ENCODE measurements at regions not wholly inside any gene's neighbourhood (a gene's known extent, or its start where the extent isn't known, plus 50 kb on each side); places are given as distances from the start of the nearest gene placed in this dataset.

DNA sequence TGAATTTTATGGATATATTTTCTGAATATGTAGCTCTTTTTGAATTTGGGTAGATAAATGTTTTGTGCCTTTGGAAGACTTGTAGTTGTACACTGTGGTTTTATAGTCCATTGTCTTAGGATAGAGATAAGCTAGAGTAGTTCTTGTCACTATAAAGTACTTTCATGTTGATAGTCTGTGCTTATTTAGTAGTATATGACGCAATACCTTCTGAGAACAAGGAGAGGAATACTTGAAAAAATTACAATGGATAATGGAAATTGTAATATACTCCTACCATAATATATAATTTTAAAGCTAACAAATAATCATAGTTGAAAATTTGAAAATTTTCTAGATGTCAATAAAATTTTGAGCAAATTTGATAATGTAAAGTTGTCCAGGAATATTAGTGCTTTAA, 664.0 kb downstream of the TLE4 start:
- H3K4me1 ChIP-seq, result no peaks in the 10 kb centered on the region
- no peak for TF ChIP-seq POLR2A (IDR thresholded peaks at IDR 0.05)
- TF ChIP-seq, protein P1, sequence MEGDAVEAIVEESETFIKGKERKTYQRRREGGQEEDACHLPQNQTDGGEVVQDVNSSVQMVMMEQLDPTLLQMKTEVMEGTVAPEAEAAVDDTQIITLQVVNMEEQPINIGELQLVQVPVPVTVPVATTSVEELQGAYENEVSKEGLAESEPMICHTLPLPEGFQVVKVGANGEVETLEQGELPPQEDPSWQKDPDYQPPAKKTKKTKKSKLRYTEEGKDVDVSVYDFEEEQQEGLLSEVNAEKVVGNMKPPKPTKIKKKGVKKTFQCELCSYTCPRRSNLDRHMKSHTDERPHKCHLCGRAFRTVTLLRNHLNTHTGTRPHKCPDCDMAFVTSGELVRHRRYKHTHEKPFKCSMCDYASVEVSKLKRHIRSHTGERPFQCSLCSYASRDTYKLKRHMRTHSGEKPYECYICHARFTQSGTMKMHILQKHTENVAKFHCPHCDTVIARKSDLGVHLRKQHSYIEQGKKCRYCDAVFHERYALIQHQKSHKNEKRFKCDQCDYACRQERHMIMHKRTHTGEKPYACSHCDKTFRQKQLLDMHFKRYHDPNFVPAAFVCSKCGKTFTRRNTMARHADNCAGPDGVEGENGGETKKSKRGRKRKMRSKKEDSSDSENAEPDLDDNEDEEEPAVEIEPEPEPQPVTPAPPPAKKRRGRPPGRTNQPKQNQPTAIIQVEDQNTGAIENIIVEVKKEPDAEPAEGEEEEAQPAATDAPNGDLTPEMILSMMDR (IDR thresholded peaks at IDR 0.05), result no peak
- H3K9me3 ChIP-seq, result peaks cover 0 to 9% (median 0%) of the 10 kb centered on the region in 12 donors
- no peak overlapping the region for H3K27ac ChIP-seq
- WGBS, 4 donors, result 82 to 89% (median 87%) methylated on average over 1 of the region's 1 CpG
- H3K36me3 ChIP-seq, result no peaks in the 10 kb centered on the region
- H3K27me3 ChIP-seq, result no peaks in the 10 kb centered on the region
- ATAC-seq (no peak), DNase-seq (no peak)
- H3K4me3 ChIP-seq, result no peak overlapping the region
- intact Hi-C loops (cut with DNase I), result no loop called here

DNA sequence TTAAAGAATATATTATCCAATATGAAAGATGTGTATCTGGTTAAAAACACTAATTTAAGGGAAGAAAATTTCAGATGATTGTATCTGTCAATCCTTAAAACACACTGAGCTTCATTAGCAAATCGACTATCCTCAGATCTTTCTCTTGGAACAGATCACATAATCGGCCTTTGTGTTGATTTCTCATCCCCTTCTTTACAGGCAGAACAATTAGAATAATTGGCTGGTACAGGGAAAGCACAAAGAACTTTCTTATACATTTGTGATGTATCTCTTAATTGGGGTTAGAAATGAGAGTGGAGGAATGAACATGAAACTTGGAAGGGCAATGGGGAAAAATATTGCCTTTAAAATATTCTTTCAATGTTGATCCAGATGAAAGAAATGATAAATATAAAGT, 662.1 kb downstream of the TLE4 start:
- no peaks in the 10 kb centered on the region for H3K36me3 ChIP-seq
- TF ChIP-seq, protein P1 (IDR thresholded peaks at IDR 0.05), result no peak
- TF ChIP-seq POLR2A (IDR thresholded peaks at IDR 0.05), result no peak
- H3K27ac ChIP-seq, result no peak overlapping the region
- no peaks in the 10 kb centered on the region for H3K4me1 ChIP-seq
- H3K9me3 ChIP-seq, result peaks cover 0 to 16% (median 0%) of the 10 kb centered on the region in 12 donors
- intact Hi-C loops (cut with DNase I), result no loop called here
- no peaks in the 10 kb centered on the region for H3K27me3 ChIP-seq
- no peak overlapping the region for H3K4me3 ChIP-seq
- ATAC-seq (no peak), DNase-seq (no peak)
- 65 to 74% (median 72%) methylated on average over 2 of the region's 2 CpGs for WGBS, 4 donors

DNA sequence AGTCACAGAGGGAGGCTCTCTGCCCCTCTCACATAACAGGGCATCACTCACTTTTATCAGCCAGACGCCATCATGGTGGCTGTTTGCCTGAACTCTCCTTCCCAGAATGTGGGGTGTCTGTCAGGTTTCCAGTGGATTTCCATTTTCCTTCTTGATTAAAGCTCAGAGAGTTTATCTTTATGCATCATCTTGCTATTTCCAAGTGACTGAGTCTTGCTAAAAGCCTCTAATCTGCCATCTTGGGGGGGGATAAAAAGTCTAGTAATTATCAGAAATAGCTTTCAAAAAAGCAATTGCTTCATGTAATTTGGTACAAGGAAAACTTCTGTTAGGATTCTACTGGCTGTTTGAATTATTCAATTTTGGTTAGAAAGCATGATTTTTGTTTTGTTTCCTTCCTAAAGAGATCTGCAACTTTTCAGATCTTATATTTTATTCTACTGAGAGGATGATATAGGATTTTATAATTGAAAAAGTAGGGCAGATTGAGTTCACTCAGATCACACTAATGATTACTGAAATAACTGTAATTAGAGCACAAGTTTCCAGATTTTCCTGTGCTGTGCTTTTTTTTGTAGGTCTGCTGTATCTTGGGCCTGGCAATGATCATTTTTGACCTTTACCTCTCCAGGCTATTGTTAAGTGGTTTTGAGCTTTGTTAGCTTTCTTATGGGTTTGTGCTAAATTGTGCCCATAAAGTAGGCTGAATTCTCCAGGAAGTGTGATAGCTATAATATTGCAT, 661.5 kb downstream of the TLE4 start:
- 63 to 78% (median 68%) methylated on average over 1 of the region's 1 CpG for WGBS, 4 donors
- no peaks in the 10 kb centered on the region for H3K36me3 ChIP-seq
- no peaks in the 10 kb centered on the region for H3K4me1 ChIP-seq
- DNase-seq (no peak), ATAC-seq (no peak)
- no peaks in the 10 kb centered on the region for H3K27me3 ChIP-seq
- H3K27ac ChIP-seq, result no peak overlapping the region
- H3K9me3 ChIP-seq, result peaks cover 0 to 20% (median 0%) of the 10 kb centered on the region in 12 donors
- TF ChIP-seq, protein P1 (IDR thresholded peaks at IDR 0.05), result no peak
- TF ChIP-seq POLR2A (IDR thresholded peaks at IDR 0.05), result no peak
- intact Hi-C loops (cut with DNase I), result no loop called here
- no peak overlapping the region for H3K4me3 ChIP-seq

DNA sequence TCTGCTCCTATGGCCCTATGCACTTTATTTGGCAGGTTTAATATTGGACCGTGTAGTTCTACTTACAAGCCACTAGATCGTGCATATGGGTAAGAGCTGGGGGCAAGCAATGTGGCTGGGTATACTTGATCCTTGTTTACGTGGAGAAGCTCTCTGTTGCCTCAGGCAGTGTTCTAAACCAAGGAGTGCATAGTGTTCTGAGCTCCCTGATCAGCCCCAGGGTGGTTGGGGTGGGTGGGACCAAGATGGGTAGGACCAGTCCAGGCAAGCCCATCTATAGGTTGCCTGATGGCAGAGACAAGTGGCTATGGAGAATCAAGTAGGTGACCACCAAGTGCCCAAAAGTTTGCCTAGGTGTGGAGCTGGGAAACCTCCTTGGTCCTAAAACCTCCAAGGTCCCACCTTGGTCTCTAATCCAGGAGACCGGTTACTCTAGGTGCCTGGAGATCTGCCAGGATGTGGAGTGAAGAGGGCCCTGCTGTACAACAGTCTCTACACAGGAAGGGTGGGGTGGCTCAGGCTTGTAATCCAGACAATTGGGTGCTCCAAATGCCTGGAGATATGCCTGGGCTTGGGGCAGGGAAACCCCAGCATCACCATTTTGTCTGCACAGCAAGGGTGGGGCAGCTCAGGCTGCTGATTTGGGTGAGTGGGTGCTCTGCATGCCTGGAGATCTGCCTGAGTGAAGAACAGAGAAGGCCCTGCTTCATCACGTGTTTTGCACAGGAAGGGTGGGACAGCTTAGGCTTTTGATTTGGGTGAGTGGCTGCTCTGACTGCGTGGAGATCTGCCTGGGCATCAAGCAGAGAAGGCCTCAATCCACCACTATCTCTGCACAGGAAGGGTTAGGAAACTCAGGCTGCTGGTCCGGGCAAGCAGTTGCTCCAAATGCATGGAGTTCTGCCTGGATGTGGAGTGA, 659.8 kb downstream of the TLE4 start:
- 74 to 80% (median 78%) methylated on average over 7 of the region's 7 CpGs for WGBS, 4 donors
- no peaks in the 10 kb centered on the region for H3K36me3 ChIP-seq
- intact Hi-C loops (cut with DNase I), result no loop called here
- DNase-seq (no peak), ATAC-seq (no peak)
- no peak overlapping the region for H3K4me3 ChIP-seq
- no peaks in the 10 kb centered on the region for H3K4me1 ChIP-seq
- H3K27ac ChIP-seq, result no peak overlapping the region
- no peak for TF ChIP-seq POLR2A (IDR thresholded peaks at IDR 0.05)
- TF ChIP-seq, protein P1 (IDR thresholded peaks at IDR 0.05), result no peak
- no peaks in the 10 kb centered on the region for H3K27me3 ChIP-seq
- peaks cover 0 to 24% (median 0%) of the 10 kb centered on the region in 12 donors for H3K9me3 ChIP-seq
